SK-N-MC (cell line): ENCODE measurements at regions not wholly inside any gene's neighbourhood (a gene's known extent, or its start where the extent isn't known, plus 50 kb on each side); places are given as distances from the start of the nearest gene placed in this dataset.

ENCODE experiments used
- EZH2 ChIP-seq: fragments of 200-600 bp; sonication (generic); IDR thresholded peaks from one replicate; pipeline ENCODE4 v1.6.1; 2017; ENCODE audit warnings: antibody characterized with exemption
- POLR2AphosphoS5 ChIP-seq: IDR thresholded peaks from 2 replicates; pipeline ENCODE4 v1.6.1; 2012; ENCODE audit warnings: mild to moderate bottlenecking, low read depth, low read length, borderline replicate concordance

- TF ChIP-seq EZH2 (no peak), POLR2AphosphoS5 (no peak)
Observed at GRCh38 chr18:70931942-70932814, 643.3 kb downstream of the SOCS6 start.
